ENCODE measurements at regions not wholly inside any gene's neighbourhood (a gene's known extent, or its start where the extent isn't known, plus 50 kb on each side); places are given as distances from the start of the nearest gene placed in this dataset.

GRCh38 chr6:66896415-66896814, 1189.4 kb upstream of the EYS start:
- H3K4me3 ChIP-seq (ENCODE audit: low read length) = no peak overlapping the region
- peaks cover 31% of the 10 kb centered on the region for H3K9me3 ChIP-seq (ENCODE audit: insufficient read depth, low read length)
- no peaks in the 10 kb centered on the region for H3K27me3 ChIP-seq (ENCODE audit: low read depth, low read length)
- H2AFZ ChIP-seq (ENCODE audit: low read depth, low read length) = no peak overlapping the region
- H3K4me1 ChIP-seq (ENCODE audit: low read length) = no peaks in the 10 kb centered on the region
- H3K79me2 ChIP-seq (ENCODE audit: low read length) = no peaks in the 10 kb centered on the region
- H3K9ac ChIP-seq (ENCODE audit: low read length) = no peak overlapping the region
- no peak overlapping the region for H3K27ac ChIP-seq (ENCODE audit: low read length)
- peaks cover 16% of the 10 kb centered on the region for H3K36me3 ChIP-seq (replicated peaks; ENCODE audit: low read depth, low read length)
- no peak for TF ChIP-seq EZH2phosphoT487 (IDR thresholded peaks at IDR 0.05; ENCODE audit: low read depth)
- TF ChIP-seq, protein P1, sequence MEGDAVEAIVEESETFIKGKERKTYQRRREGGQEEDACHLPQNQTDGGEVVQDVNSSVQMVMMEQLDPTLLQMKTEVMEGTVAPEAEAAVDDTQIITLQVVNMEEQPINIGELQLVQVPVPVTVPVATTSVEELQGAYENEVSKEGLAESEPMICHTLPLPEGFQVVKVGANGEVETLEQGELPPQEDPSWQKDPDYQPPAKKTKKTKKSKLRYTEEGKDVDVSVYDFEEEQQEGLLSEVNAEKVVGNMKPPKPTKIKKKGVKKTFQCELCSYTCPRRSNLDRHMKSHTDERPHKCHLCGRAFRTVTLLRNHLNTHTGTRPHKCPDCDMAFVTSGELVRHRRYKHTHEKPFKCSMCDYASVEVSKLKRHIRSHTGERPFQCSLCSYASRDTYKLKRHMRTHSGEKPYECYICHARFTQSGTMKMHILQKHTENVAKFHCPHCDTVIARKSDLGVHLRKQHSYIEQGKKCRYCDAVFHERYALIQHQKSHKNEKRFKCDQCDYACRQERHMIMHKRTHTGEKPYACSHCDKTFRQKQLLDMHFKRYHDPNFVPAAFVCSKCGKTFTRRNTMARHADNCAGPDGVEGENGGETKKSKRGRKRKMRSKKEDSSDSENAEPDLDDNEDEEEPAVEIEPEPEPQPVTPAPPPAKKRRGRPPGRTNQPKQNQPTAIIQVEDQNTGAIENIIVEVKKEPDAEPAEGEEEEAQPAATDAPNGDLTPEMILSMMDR (IDR thresholded peaks at IDR 0.05; ENCODE audit: low read depth, low read length) = no peak
- no peaks in the 10 kb centered on the region for H4K20me1 ChIP-seq (ENCODE audit: insufficient read depth, low read length)
- no peak overlapping the region for H3K4me2 ChIP-seq (ENCODE audit: low read length)

GRCh38 chr6:66883453-66883852, 1176.4 kb upstream of the EYS start:
- Histone ChIP-seq H2AFZ (ENCODE audit: low read depth, low read length) (no peak overlapping the region), H3K4me3 (ENCODE audit: low read length) (no peak overlapping the region), H3K79me2 (ENCODE audit: low read length) (no peaks in the 10 kb centered on the region), H3K36me3 (replicated peaks; ENCODE audit: low read depth, low read length) (peaks cover 13% of the 10 kb centered on the region), H3K27me3 (ENCODE audit: low read depth, low read length) (no peaks in the 10 kb centered on the region), H4K20me1 (ENCODE audit: insufficient read depth, low read length) (no peaks in the 10 kb centered on the region), H3K4me1 (ENCODE audit: low read length) (peaks cover 14% of the 10 kb centered on the region), H3K27ac (ENCODE audit: low read length) (no peak overlapping the region), H3K9me3 (ENCODE audit: insufficient read depth, low read length) (peaks cover 32% of the 10 kb centered on the region; the same call in 1 of the 2 replicates), H3K4me2 (ENCODE audit: low read length) (no peak overlapping the region), H3K9ac (ENCODE audit: low read length) (no peak overlapping the region)
- no peak for TF ChIP-seq EZH2phosphoT487 (IDR thresholded peaks at IDR 0.05; ENCODE audit: low read depth)
- TF ChIP-seq, protein P1 (IDR thresholded peaks at IDR 0.05; ENCODE audit: low read depth, low read length) = no peak

DNA sequence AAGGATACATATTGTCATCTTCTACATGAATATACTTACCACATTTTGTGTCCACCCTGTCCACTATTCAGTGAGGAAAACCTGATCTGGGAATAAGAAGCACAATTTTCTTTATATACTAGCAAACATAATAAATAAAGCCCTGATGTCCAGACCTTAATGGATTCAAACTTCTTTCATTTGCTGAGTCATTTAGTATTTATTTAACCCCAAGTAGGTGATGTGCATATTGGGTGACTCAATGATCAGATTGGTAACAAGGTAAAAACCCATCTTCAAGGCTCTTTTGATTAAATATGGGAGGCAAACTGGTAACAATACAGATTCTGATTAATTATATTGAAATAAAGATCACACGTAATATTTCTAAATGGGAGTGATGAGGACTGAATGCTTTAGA, 1159.8 kb upstream of the EYS start:
- TF ChIP-seq, protein P1 (IDR thresholded peaks at IDR 0.05; ENCODE audit: low read depth, low read length) = no peak
- TF ChIP-seq EZH2phosphoT487 (IDR thresholded peaks at IDR 0.05; ENCODE audit: low read depth) = no peak
- no peaks in the 10 kb centered on the region for H4K20me1 ChIP-seq (ENCODE audit: insufficient read depth, low read length)
- H3K4me2 ChIP-seq (ENCODE audit: low read length) = no peak overlapping the region
- no peak overlapping the region for H2AFZ ChIP-seq (ENCODE audit: low read depth, low read length)
- H3K9ac ChIP-seq (ENCODE audit: low read length) = no peak overlapping the region
- H3K4me3 ChIP-seq (ENCODE audit: low read length) = no peak overlapping the region
- no peaks in the 10 kb centered on the region for H3K4me1 ChIP-seq (ENCODE audit: low read length)
- H3K27me3 ChIP-seq (ENCODE audit: low read depth, low read length) = no peaks in the 10 kb centered on the region
- no peaks in the 10 kb centered on the region for H3K79me2 ChIP-seq (ENCODE audit: low read length)
- no peak overlapping the region for H3K27ac ChIP-seq (ENCODE audit: low read length)
- H3K36me3 ChIP-seq (replicated peaks; ENCODE audit: low read depth, low read length) = no peaks in the 10 kb centered on the region
- H3K9me3 ChIP-seq (ENCODE audit: insufficient read depth, low read length) = no peaks in the 10 kb centered on the region

GRCh38 chr6:66865771-66866170, 1158.7 kb upstream of the EYS start:
- H3K4me1 ChIP-seq (ENCODE audit: low read length) = no peaks in the 10 kb centered on the region
- H3K4me3 ChIP-seq (ENCODE audit: low read length) = no peak overlapping the region
- H3K79me2 ChIP-seq (ENCODE audit: low read length) = no peaks in the 10 kb centered on the region
- TF ChIP-seq, protein P1 (IDR thresholded peaks at IDR 0.05; ENCODE audit: low read depth, low read length) = no peak
- no peak for TF ChIP-seq EZH2phosphoT487 (IDR thresholded peaks at IDR 0.05; ENCODE audit: low read depth)
- no peak overlapping the region for H2AFZ ChIP-seq (ENCODE audit: low read depth, low read length)
- H3K36me3 ChIP-seq (replicated peaks; ENCODE audit: low read depth, low read length) = no peaks in the 10 kb centered on the region
- no peak overlapping the region for H3K27ac ChIP-seq (ENCODE audit: low read length)
- H3K4me2 ChIP-seq (ENCODE audit: low read length) = no peak overlapping the region
- H3K9ac ChIP-seq (ENCODE audit: low read length) = no peak overlapping the region
- no peaks in the 10 kb centered on the region for H3K9me3 ChIP-seq (ENCODE audit: insufficient read depth, low read length)
- no peaks in the 10 kb centered on the region for H4K20me1 ChIP-seq (ENCODE audit: insufficient read depth, low read length)
- H3K27me3 ChIP-seq (ENCODE audit: low read depth, low read length) = no peaks in the 10 kb centered on the region
